GM18907 (cell line): ENCODE measurements at regions not wholly inside any gene's neighbourhood (a gene's known extent, or its start where the extent isn't known, plus 50 kb on each side); places are given as distances from the start of the nearest gene placed in this dataset.
"Not testable (repeated sequence)": the region's sequence is repeated elsewhere in the genome, so short reads cannot be mapped to it uniquely, and the experiment has no call there.

ENCODE experiments used
- ATAC-seq: cut with Tn5 transposase; IDR thresholded peaks from one replicate; pipeline ENCODE4 v1.9.1; 2021; ENCODE audit warnings: mild to moderate bottlenecking, moderate library complexity; ENCODE audit not compliant: unreplicated experiment

- no peak for ATAC-seq
These were observed 153.2 kb upstream of the FBXL7 start for GRCh38 chr5:15346738-15347137.

- no peak for ATAC-seq
These were observed 155.0 kb upstream of the FBXL7 start for GRCh38 chr5:15344954-15345353.

- no peak for ATAC-seq
These were observed 161.4 kb upstream of the FBXL7 start for GRCh38 chr5:15338546-15338945.

- ATAC-seq: no peak
These were observed 165.3 kb upstream of the FBXL7 start for GRCh38 chr5:15334551-15335266.

GRCh38 chr5:15333091-15333490 lies 166.9 kb upstream of the FBXL7 start:
- no peak for ATAC-seq

GRCh38 chr5:15326932-15327331 lies 173.0 kb upstream of the FBXL7 start:
- no peak for ATAC-seq

- no peak for ATAC-seq
These were observed 173.5 kb upstream of the FBXL7 start for GRCh38 chr5:15326471-15326870.

- no peak for ATAC-seq
These were observed 177.6 kb upstream of the FBXL7 start for GRCh38 chr5:15322421-15322820.

GRCh38 chr5:15321776-15322175 lies 178.2 kb upstream of the FBXL7 start:
- no peak for ATAC-seq

- no peak for ATAC-seq
These were observed 179.1 kb upstream of the FBXL7 start for GRCh38 chr5:15320871-15321270.

- no peak for ATAC-seq
These were observed 194.8 kb upstream of the FBXL7 start for GRCh38 chr5:15304914-15305834.

- no peak for ATAC-seq
These were observed 195.8 kb upstream of the FBXL7 start for GRCh38 chr5:15304066-15304731.

GRCh38 chr5:15300141-15300540 lies 199.8 kb upstream of the FBXL7 start:
- no peak for ATAC-seq

- no peak for ATAC-seq
These were observed 209.0 kb upstream of the FBXL7 start for GRCh38 chr5:15290953-15291352.

GRCh38 chr5:15286650-15287049 lies 213.3 kb upstream of the FBXL7 start:
- ATAC-seq: no peak

GRCh38 chr5:15285901-15286583 lies 213.9 kb upstream of the FBXL7 start:
- ATAC-seq: no peak

- no peak for ATAC-seq
These were observed 215.3 kb upstream of the FBXL7 start for GRCh38 chr5:15284706-15285105.

GRCh38 chr5:15283076-15283475 lies 216.9 kb upstream of the FBXL7 start:
- ATAC-seq: no peak

GRCh38 chr5:15282611-15283010 lies 217.4 kb upstream of the FBXL7 start:
- no peak for ATAC-seq

GRCh38 chr5:15271596-15271995 lies 228.4 kb upstream of the FBXL7 start:
- ATAC-seq: not testable (repeated sequence)

GRCh38 chr5:15267966-15268365 lies 232.0 kb upstream of the FBXL7 start:
- ATAC-seq: no peak
